H1 (cell line): ENCODE measurements at regions not wholly inside any gene's neighbourhood (a gene's known extent, or its start where the extent isn't known, plus 50 kb on each side); places are given as distances from the start of the nearest gene placed in this dataset.

Experiments used
- CBX8 ChIP-seq: fragments of 300-800, 300-1000 bp; sonication (generic); IDR thresholded peaks from 2 replicates; pipeline ENCODE4 v1.7.1; 2016; ENCODE audit warnings: low read depth, low read length, borderline replicate concordance
- CHD7 ChIP-seq: fragments of 300-600 bp; sonication (generic); IDR thresholded peaks from 2 replicates; pipeline ENCODE4 v1.7.1; 2012; ENCODE audit warnings: low read length, moderate library complexity, mild to moderate bottlenecking, inconsistent platforms; ENCODE audit not compliant: insufficient replicate concordance
- POLR2A ChIP-seq, 2 experiments: IDR thresholded peaks; 1 replicate in 1 of 2; 2 replicates in 1 of 2; pipeline ENCODE4 v1.6.1; 2011; ENCODE audit warnings: low read depth in 2 of 2, low read length in 2 of 2, mild to moderate bottlenecking in 2 of 2; ENCODE audit errors: control extremely low read depth in 1 of 2

GRCh38 chr5:72015103-72015548 is 92.1 kb upstream of the MAP1B start (continued):
- TF ChIP-seq CHD7 = no peak
- no peak for TF ChIP-seq POLR2A (IDR thresholded peaks at IDR 0.05; ENCODE audit: control extremely low read depth in 1 of 2, low read depth in 2 of 2, low read length in 2 of 2)
- no peak for TF ChIP-seq CBX8
